MM.1S (cell line): ENCODE measurements at regions not wholly inside any gene's neighbourhood (a gene's known extent, or its start where the extent isn't known, plus 50 kb on each side); places are given as distances from the start of the nearest gene placed in this dataset.

Source experiments
- DNase-seq: peaks from one replicate; pipeline ENCODE4 v3.0.0-alpha.2; 2015
- H2AFZ ChIP-seq: fragments of 300-600 bp; sonication (generic); 2 replicates; pipeline ENCODE4 v1.6.0; 2016; ENCODE audit warnings: antibody characterized with exemption, low read length
- H3F3A ChIP-seq: fragments of 300-600 bp; sonication (generic); 2 replicates; pipeline ENCODE4 v1.6.1; 2016; ENCODE audit warnings: mild to moderate bottlenecking, antibody characterized with exemption, low read length, moderate library complexity, mixed read lengths; ENCODE audit not compliant: insufficient read depth
- H3K27ac ChIP-seq: fragments of 300-600 bp; sonication (generic); 2 replicates; pipeline ENCODE4 v1.5.1; 2016; ENCODE audit warnings: mild to moderate bottlenecking, low read length
- H3K27me3 ChIP-seq: fragments of 300-600 bp; sonication (generic); replicated peaks from 2 replicates; pipeline ENCODE4 v1.6.0; 2016; ENCODE audit warnings: low read length; ENCODE audit not compliant: insufficient read depth
- H3K36me3 ChIP-seq: fragments of 300-600 bp; sonication (generic); replicated peaks from 2 replicates; pipeline ENCODE4 v1.6.1; 2016; ENCODE audit warnings: mild to moderate bottlenecking, low read length, mixed read lengths; ENCODE audit not compliant: insufficient read depth
- H3K4me1 ChIP-seq: fragments of 300-600 bp; sonication (generic); 2 replicates; pipeline ENCODE4 v1.6.1; 2016; ENCODE audit warnings: low read length, mixed read lengths
- H3K4me2 ChIP-seq: fragments of 300-600 bp; sonication (generic); 2 replicates; pipeline ENCODE4 v1.6.0; 2016; ENCODE audit warnings: low read depth, low read length
- H3K4me3 ChIP-seq: fragments of 300-600 bp; sonication (generic); 2 replicates; pipeline ENCODE4 v1.5.1; 2016; ENCODE audit warnings: low read length, mixed read lengths
- H3K79me2 ChIP-seq: fragments of 300-600 bp; sonication (generic); 2 replicates; pipeline ENCODE4 v1.6.1; 2016; ENCODE audit warnings: mixed run types, low read length, mixed read lengths
- H3K9ac ChIP-seq: fragments of 300-600 bp; sonication (generic); 2 replicates; pipeline ENCODE4 v1.6.1; 2016; ENCODE audit warnings: low read length, mixed read lengths
- H3K9me2 ChIP-seq: fragments of 300-600 bp; sonication (generic); replicated peaks from 2 replicates; pipeline ENCODE4 v1.6.1; 2016; ENCODE audit warnings: mild to moderate bottlenecking, low read length, mixed read lengths; ENCODE audit not compliant: insufficient read depth
- H3K9me3 ChIP-seq: fragments of 300-600 bp; sonication (generic); replicated peaks from 2 replicates; pipeline ENCODE4 v1.6.1; 2016; ENCODE audit warnings: mild to moderate bottlenecking, low read length, mixed read lengths; ENCODE audit not compliant: insufficient read depth
- H4K20me1 ChIP-seq: fragments of 300-600 bp; sonication (generic); 2 replicates; pipeline ENCODE4 v1.6.1; 2016; ENCODE audit warnings: mild to moderate bottlenecking, low read length, moderate library complexity, mixed read lengths; ENCODE audit not compliant: insufficient read depth
- CTCF ChIP-seq: fragments of 300-600 bp; sonication (generic); IDR thresholded peaks from 2 replicates; pipeline ENCODE4 v1.5.1; 2016; ENCODE audit warnings: antibody characterized with exemption, low read length, mixed read lengths
- EZH2 ChIP-seq: fragments of 300-600 bp; sonication (generic); optimal IDR thresholded peaks from 2 replicates; pipeline ENCODE3; 2017; ENCODE audit warnings: low read depth, mild to moderate bottlenecking, antibody characterized with exemption, low read length, mixed read lengths
- EZH2phosphoT487 ChIP-seq: fragments of 300-600 bp; sonication (generic); IDR thresholded peaks from 2 replicates; pipeline ENCODE4 v1.6.1; 2018; ENCODE audit warnings: antibody characterized with exemption, low read length

- no peaks in the 10 kb centered on the region for H3F3A ChIP-seq
- no peak for TF ChIP-seq CTCF
- TF ChIP-seq EZH2phosphoT487 = no peak
- TF ChIP-seq EZH2 = no peak
- no peak overlapping the region for H3K27ac ChIP-seq
- no peaks in the 10 kb centered on the region for H4K20me1 ChIP-seq
- peak overlapping the region; percentile 40; the same call in 1 of the 2 replicates for H2AFZ ChIP-seq
- H3K9ac ChIP-seq = no peak overlapping the region
- no peak overlapping the region for H3K4me3 ChIP-seq
- no peaks in the 10 kb centered on the region for H3K36me3 ChIP-seq
- peak overlapping the region; percentile 12; the same call in 1 of the 2 replicates for H3K4me2 ChIP-seq
- H3K79me2 ChIP-seq = no peaks in the 10 kb centered on the region
- no peak for DNase-seq
- no peaks in the 10 kb centered on the region for H3K27me3 ChIP-seq
- H3K9me2 ChIP-seq = no peaks in the 10 kb centered on the region
- H3K9me3 ChIP-seq = no peaks in the 10 kb centered on the region
- peaks cover 19% of the 10 kb centered on the region for H3K4me1 ChIP-seq
Measured at GRCh38 chr2:215751200-215751910, 262.0 kb downstream of the MREG start.

- H3K79me2 ChIP-seq = no peaks in the 10 kb centered on the region
- no peak overlapping the region for H3K4me3 ChIP-seq
- H3K36me3 ChIP-seq = no peaks in the 10 kb centered on the region
- no peaks in the 10 kb centered on the region for H3K9me2 ChIP-seq
- no peak overlapping the region for H3K27ac ChIP-seq
- no peak overlapping the region for H3K9ac ChIP-seq
- H3K4me2 ChIP-seq = peak overlapping the region; percentile 12; the same call in 1 of the 2 replicates
- peak overlapping the region; percentile 40; the same call in 1 of the 2 replicates for H2AFZ ChIP-seq
- TF ChIP-seq CTCF = no peak
- no peak for TF ChIP-seq EZH2
- no peak for TF ChIP-seq EZH2phosphoT487
- H3K9me3 ChIP-seq = no peaks in the 10 kb centered on the region
- H3F3A ChIP-seq = no peaks in the 10 kb centered on the region
- H3K27me3 ChIP-seq = no peaks in the 10 kb centered on the region
- no peaks in the 10 kb centered on the region for H4K20me1 ChIP-seq
- peaks cover 19% of the 10 kb centered on the region for H3K4me1 ChIP-seq
- peak; percentile 66 for DNase-seq
Measured at GRCh38 chr2:215750763-215751162, 262.6 kb downstream of the MREG start.

- no peak overlapping the region for H3K4me2 ChIP-seq
- H3K36me3 ChIP-seq = no peaks in the 10 kb centered on the region
- no peak overlapping the region for H2AFZ ChIP-seq
- H3K9me2 ChIP-seq = no peaks in the 10 kb centered on the region
- no peaks in the 10 kb centered on the region for H3K27me3 ChIP-seq
- no peaks in the 10 kb centered on the region for H3K9me3 ChIP-seq
- no peak for DNase-seq
- no peak overlapping the region for H3K4me3 ChIP-seq
- no peaks in the 10 kb centered on the region for H4K20me1 ChIP-seq
- no peak overlapping the region for H3K9ac ChIP-seq
- no peaks in the 10 kb centered on the region for H3F3A ChIP-seq
- H3K79me2 ChIP-seq = no peaks in the 10 kb centered on the region
- H3K4me1 ChIP-seq = peaks cover 19% of the 10 kb centered on the region
- no peak overlapping the region for H3K27ac ChIP-seq
- TF ChIP-seq CTCF (no peak), EZH2phosphoT487 (no peak), EZH2 (no peak)
Measured at GRCh38 chr2:215749092-215749957, 264.0 kb downstream of the MREG start.
